ENCODE measurements at regions not wholly inside any gene's neighbourhood (a gene's known extent, or its start where the extent isn't known, plus 50 kb on each side); places are given as distances from the start of the nearest gene placed in this dataset.

DNA sequence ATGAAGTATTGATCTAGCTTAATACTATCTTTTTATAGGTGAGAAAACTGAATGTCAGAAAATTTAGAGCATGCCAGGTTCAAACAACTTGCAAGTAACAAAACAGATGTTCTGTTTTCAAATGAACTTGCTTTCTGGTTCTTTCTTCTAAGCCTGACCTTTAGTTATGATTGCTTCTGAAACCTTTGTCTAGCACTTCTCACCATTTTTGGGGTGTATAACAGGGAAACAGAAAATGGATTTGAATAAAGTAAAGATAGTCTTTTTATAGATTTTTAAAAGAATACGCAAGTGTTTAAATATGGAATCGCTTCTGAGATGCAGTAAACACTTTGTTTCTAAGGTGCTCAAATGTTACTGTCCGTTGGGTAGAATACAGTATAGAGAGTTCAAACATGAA is 687.2 kb upstream of the CPEB2 start:
- TF ChIP-seq, protein P1, sequence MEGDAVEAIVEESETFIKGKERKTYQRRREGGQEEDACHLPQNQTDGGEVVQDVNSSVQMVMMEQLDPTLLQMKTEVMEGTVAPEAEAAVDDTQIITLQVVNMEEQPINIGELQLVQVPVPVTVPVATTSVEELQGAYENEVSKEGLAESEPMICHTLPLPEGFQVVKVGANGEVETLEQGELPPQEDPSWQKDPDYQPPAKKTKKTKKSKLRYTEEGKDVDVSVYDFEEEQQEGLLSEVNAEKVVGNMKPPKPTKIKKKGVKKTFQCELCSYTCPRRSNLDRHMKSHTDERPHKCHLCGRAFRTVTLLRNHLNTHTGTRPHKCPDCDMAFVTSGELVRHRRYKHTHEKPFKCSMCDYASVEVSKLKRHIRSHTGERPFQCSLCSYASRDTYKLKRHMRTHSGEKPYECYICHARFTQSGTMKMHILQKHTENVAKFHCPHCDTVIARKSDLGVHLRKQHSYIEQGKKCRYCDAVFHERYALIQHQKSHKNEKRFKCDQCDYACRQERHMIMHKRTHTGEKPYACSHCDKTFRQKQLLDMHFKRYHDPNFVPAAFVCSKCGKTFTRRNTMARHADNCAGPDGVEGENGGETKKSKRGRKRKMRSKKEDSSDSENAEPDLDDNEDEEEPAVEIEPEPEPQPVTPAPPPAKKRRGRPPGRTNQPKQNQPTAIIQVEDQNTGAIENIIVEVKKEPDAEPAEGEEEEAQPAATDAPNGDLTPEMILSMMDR (conservative IDR thresholded peaks at IDR 0.05) = no peak
- TF ChIP-seq EZH2 (IDR thresholded peaks at IDR 0.05; ENCODE audit: low read depth) = no peak
